ENCODE measurements at regions not wholly inside any gene's neighbourhood (a gene's known extent, or its start where the extent isn't known, plus 50 kb on each side); places are given as distances from the start of the nearest gene placed in this dataset.

GRCh38 chr13:107462501-107462900 is 752.8 kb downstream of the LIG4 start:
- Histone ChIP-seq H2BK15ac (ENCODE audit: low read depth, poor library complexity, severe bottlenecking) (no peak overlapping the region), H3K36me3 (ENCODE audit: control insufficient read depth in 1 of 2, insufficient read depth in 2 of 2, low read depth in 1 of 2, low read length in 2 of 2) (no peaks in the 10 kb centered on the region), H2AK5ac (ENCODE audit: low read length, severe bottlenecking) (no peak overlapping the region), H3K79me1 (replicated peaks; ENCODE audit: low read length, poor library complexity, severe bottlenecking) (peaks cover 10% of the 10 kb centered on the region), H3K23ac (ENCODE audit: low read length in 2 of 2) (no peak overlapping the region), H3K9me3 (ENCODE audit: control insufficient read depth, low read length) (peaks cover 4% of the 10 kb centered on the region), H2AFZ (ENCODE audit: low read depth, low read length) (no peak overlapping the region), H3K4me2 (ENCODE audit: low read length, poor library complexity, severe bottlenecking) (no peak overlapping the region), H3K9ac (ENCODE audit: low read length) (no peak overlapping the region), H3K14ac (ENCODE audit: low read length in 2 of 2) (no peak overlapping the region), H4K91ac (ENCODE audit: low read length) (no peak overlapping the region), H3K27me3 (ENCODE audit: control insufficient read depth in 1 of 2, insufficient read depth in 1 of 2, low read length in 2 of 2) (no peaks in the 10 kb centered on the region), H3K27ac (ENCODE audit: low read length, poor library complexity, severe bottlenecking) (no peak overlapping the region), H3K4me1 (ENCODE audit: control insufficient read depth, insufficient read depth, low read depth, low read length) (peaks cover 9% of the 10 kb centered on the region), H3K18ac (ENCODE audit: low read depth in 1 of 2, low read length in 2 of 2) (peak overlapping the region in 1 of 2 experiments; percentile 80), H4K8ac (ENCODE audit: low read length) (peak overlapping the region; percentile 7), H3K4ac (ENCODE audit: low read depth in 1 of 2, low read length in 2 of 2) (no peak overlapping the region), H2BK5ac (ENCODE audit: low read depth, low read length, poor library complexity, severe bottlenecking) (no peak overlapping the region), H2BK120ac (ENCODE audit: low read depth, low read length) (no peak overlapping the region), H2BK12ac (ENCODE audit: low read length in 2 of 2) (no peak overlapping the region), H3K4me3 (ENCODE audit: insufficient read depth in 1 of 2, low read depth in 1 of 2, low read length in 2 of 2) (no peak overlapping the region)
- 80% methylated on average over 1 of the region's 2 CpGs for WGBS
- DNase-seq, result no peak

- H3K4me3 ChIP-seq (ENCODE audit: insufficient read depth in 1 of 2, low read depth in 1 of 2, low read length in 2 of 2), result no peak overlapping the region
- no peaks in the 10 kb centered on the region for H3K36me3 ChIP-seq (ENCODE audit: control insufficient read depth in 1 of 2, insufficient read depth in 2 of 2, low read depth in 1 of 2, low read length in 2 of 2)
- no peak overlapping the region for H3K4me2 ChIP-seq (ENCODE audit: low read length, poor library complexity, severe bottlenecking)
- H4K91ac ChIP-seq (ENCODE audit: low read length), result no peak overlapping the region
- H3K27me3 ChIP-seq (ENCODE audit: control insufficient read depth in 1 of 2, insufficient read depth in 1 of 2, low read length in 2 of 2), result no peaks in the 10 kb centered on the region
- no peak overlapping the region for H2BK5ac ChIP-seq (ENCODE audit: low read depth, low read length, poor library complexity, severe bottlenecking)
- no peak overlapping the region for H2BK120ac ChIP-seq (ENCODE audit: low read depth, low read length)
- no peak overlapping the region for H2BK15ac ChIP-seq (ENCODE audit: low read depth, poor library complexity, severe bottlenecking)
- H2AK5ac ChIP-seq (ENCODE audit: low read length, severe bottlenecking), result no peak overlapping the region
- peaks cover 9% of the 10 kb centered on the region for H3K4me1 ChIP-seq (ENCODE audit: control insufficient read depth, insufficient read depth, low read depth, low read length)
- no peak overlapping the region for H2AFZ ChIP-seq (ENCODE audit: low read depth, low read length)
- H3K9ac ChIP-seq (ENCODE audit: low read length), result no peak overlapping the region
- peaks cover 4% of the 10 kb centered on the region for H3K9me3 ChIP-seq (ENCODE audit: control insufficient read depth, low read length)
- H3K79me1 ChIP-seq (replicated peaks; ENCODE audit: low read length, poor library complexity, severe bottlenecking), result peaks cover 10% of the 10 kb centered on the region
- no peak overlapping the region for H3K4ac ChIP-seq (ENCODE audit: low read depth in 1 of 2, low read length in 2 of 2)
- no peak for DNase-seq
- no peak overlapping the region for H3K14ac ChIP-seq (ENCODE audit: low read length in 2 of 2)
- no peak overlapping the region for H4K8ac ChIP-seq (ENCODE audit: low read length)
- H3K27ac ChIP-seq (ENCODE audit: low read length, poor library complexity, severe bottlenecking), result no peak overlapping the region
- no peak overlapping the region for H2BK12ac ChIP-seq (ENCODE audit: low read length in 2 of 2)
- H3K23ac ChIP-seq (ENCODE audit: low read length in 2 of 2), result no peak overlapping the region
- no peak overlapping the region for H3K18ac ChIP-seq (ENCODE audit: low read depth in 1 of 2, low read length in 2 of 2)
- 100% methylated on average over 1 of the region's 1 CpG for WGBS
These were observed 753.6 kb downstream of the LIG4 start for GRCh38 chr13:107461751-107462150.

GRCh38 chr13:107459430-107459829 is 755.9 kb downstream of the LIG4 start:
- peaks cover 15% of the 10 kb centered on the region for H3K79me1 ChIP-seq (replicated peaks; ENCODE audit: low read length, poor library complexity, severe bottlenecking)
- no peak overlapping the region for H3K9ac ChIP-seq (ENCODE audit: low read length)
- no peak overlapping the region for H3K23ac ChIP-seq (ENCODE audit: low read length in 2 of 2)
- H3K27me3 ChIP-seq (ENCODE audit: control insufficient read depth in 1 of 2, insufficient read depth in 1 of 2, low read length in 2 of 2), result no peaks in the 10 kb centered on the region
- no peak overlapping the region for H3K4me3 ChIP-seq (ENCODE audit: insufficient read depth in 1 of 2, low read depth in 1 of 2, low read length in 2 of 2)
- DNase-seq, result peak; percentile 66
- H2BK12ac ChIP-seq (ENCODE audit: low read length in 2 of 2), result peak overlapping the region in 1 of 2 experiments; percentile 89
- no peak overlapping the region for H2BK120ac ChIP-seq (ENCODE audit: low read depth, low read length)
- H2AK5ac ChIP-seq (ENCODE audit: low read length, severe bottlenecking), result peak overlapping the region; percentile 11
- no peak overlapping the region for H3K4me2 ChIP-seq (ENCODE audit: low read length, poor library complexity, severe bottlenecking)
- WGBS, result 67% methylated on average over 1 of the region's 3 CpGs
- H3K14ac ChIP-seq (ENCODE audit: low read length in 2 of 2), result no peak overlapping the region
- H2BK5ac ChIP-seq (ENCODE audit: low read depth, low read length, poor library complexity, severe bottlenecking), result no peak overlapping the region
- H2AFZ ChIP-seq (ENCODE audit: low read depth, low read length), result no peak overlapping the region
- H3K4me1 ChIP-seq (ENCODE audit: control insufficient read depth, insufficient read depth, low read depth, low read length), result peaks cover 7% of the 10 kb centered on the region
- no peaks in the 10 kb centered on the region for H3K9me3 ChIP-seq (ENCODE audit: control insufficient read depth, low read length)
- no peaks in the 10 kb centered on the region for H3K36me3 ChIP-seq (ENCODE audit: control insufficient read depth in 1 of 2, insufficient read depth in 2 of 2, low read depth in 1 of 2, low read length in 2 of 2)
- H4K8ac ChIP-seq (ENCODE audit: low read length), result no peak overlapping the region
- H3K4ac ChIP-seq (ENCODE audit: low read depth in 1 of 2, low read length in 2 of 2), result no peak overlapping the region
- H3K18ac ChIP-seq (ENCODE audit: low read depth in 1 of 2, low read length in 2 of 2), result peak overlapping the region in 1 of 2 experiments; percentile 80
- H4K91ac ChIP-seq (ENCODE audit: low read length), result no peak overlapping the region
- H3K27ac ChIP-seq (ENCODE audit: low read length, poor library complexity, severe bottlenecking), result peak overlapping the region; percentile 69
- no peak overlapping the region for H2BK15ac ChIP-seq (ENCODE audit: low read depth, poor library complexity, severe bottlenecking)

DNA sequence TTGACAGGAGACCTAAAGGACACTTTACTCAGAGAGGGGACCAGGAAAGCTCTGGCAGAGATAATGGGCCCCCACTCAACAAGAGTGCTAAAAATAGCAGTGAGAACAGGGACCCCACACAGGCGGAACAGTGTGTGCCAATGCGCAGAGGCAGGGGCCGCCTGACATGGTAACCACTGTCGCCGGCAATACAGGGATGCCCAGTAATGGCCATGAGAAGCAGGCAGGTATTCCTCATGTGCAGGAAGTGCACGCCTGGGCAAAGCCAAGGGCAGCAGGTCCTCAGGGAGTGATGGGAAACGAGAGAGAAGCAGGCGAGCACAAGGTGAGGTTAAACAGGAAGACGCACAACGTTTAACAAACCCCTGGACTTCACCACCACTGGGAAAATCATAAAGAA is 757.1 kb downstream of the LIG4 start:
- Histone ChIP-seq H4K91ac (ENCODE audit: low read length) (peak overlapping the region; percentile 55), H2AK5ac (ENCODE audit: low read length, severe bottlenecking) (peak overlapping the region; percentile 3), H2BK15ac (ENCODE audit: low read depth, poor library complexity, severe bottlenecking) (peak overlapping the region; percentile 9), H2AFZ (ENCODE audit: low read depth, low read length) (no peak overlapping the region), H3K23ac (ENCODE audit: low read length in 2 of 2) (no peak overlapping the region), H3K4me1 (ENCODE audit: control insufficient read depth, insufficient read depth, low read depth, low read length) (peaks cover 7% of the 10 kb centered on the region), H3K18ac (ENCODE audit: low read depth in 1 of 2, low read length in 2 of 2) (peak overlapping the region; percentile 77 to 81), H3K4me2 (ENCODE audit: low read length, poor library complexity, severe bottlenecking) (no peak overlapping the region), H3K27me3 (ENCODE audit: control insufficient read depth in 1 of 2, insufficient read depth in 1 of 2, low read length in 2 of 2) (no peaks in the 10 kb centered on the region), H3K79me1 (replicated peaks; ENCODE audit: low read length, poor library complexity, severe bottlenecking) (peaks cover 21% of the 10 kb centered on the region), H3K14ac (ENCODE audit: low read length in 2 of 2) (peak overlapping the region in 1 of 2 experiments; percentile 22), H3K36me3 (ENCODE audit: control insufficient read depth in 1 of 2, insufficient read depth in 2 of 2, low read depth in 1 of 2, low read length in 2 of 2) (no peaks in the 10 kb centered on the region), H3K4ac (ENCODE audit: low read depth in 1 of 2, low read length in 2 of 2) (peak overlapping the region; percentile 19 to 62), H2BK120ac (ENCODE audit: low read depth, low read length) (no peak overlapping the region), H2BK5ac (ENCODE audit: low read depth, low read length, poor library complexity, severe bottlenecking) (no peak overlapping the region), H3K4me3 (ENCODE audit: insufficient read depth in 1 of 2, low read depth in 1 of 2, low read length in 2 of 2) (no peak overlapping the region), H3K9ac (ENCODE audit: low read length) (no peak overlapping the region), H3K27ac (ENCODE audit: low read length, poor library complexity, severe bottlenecking) (no peak overlapping the region), H3K9me3 (ENCODE audit: control insufficient read depth, low read length) (peaks cover 9% of the 10 kb centered on the region), H4K8ac (ENCODE audit: low read length) (peak overlapping the region; percentile 67), H2BK12ac (ENCODE audit: low read length in 2 of 2) (peak overlapping the region; percentile 4 to 49)
- over 99% methylated on average over 8 of the region's 10 CpGs for WGBS
- DNase-seq, result no peak

Measured in mesenchymal stem cell (in vitro differentiated cells and primary cell).